HepG2 (cell line): ENCODE measurements at regions not wholly inside any gene's neighbourhood (a gene's known extent, or its start where the extent isn't known, plus 50 kb on each side); places are given as distances from the start of the nearest gene placed in this dataset.
A peak's percentile ranks its signal among the peaks of the same experiment; 100 is the strongest.

Source experiments
- ATAC-seq: fragments of 200-7000 bp; cut with Tn5 transposase; 3 replicates; pipeline ENCODE4 v1.9.1; 2020; ENCODE audit warnings: mild to moderate bottlenecking, moderate library complexity
- BruUV-seq: library from RNA; stranded (reverse); fragments of 400-500 nt; replicated peaks from 2 replicates; lab custom pipeline; 2021; lab: Mats Ljungman, UMichigan
- CTCF ChIA-PET: fragments of 300-600 bp; formaldehyde crosslinking; extraction: SDS; loops from one replicate; lab custom pipeline; 2021; ENCODE audit warnings: low total read pairs, inconsistent platforms, low intra/inter-chr PET ratio; lab: Yijun Ruan, JAX
- POLR2A ChIA-PET: fragments of 350-600 bp; sonication (Branson Sonifier 250); formaldehyde crosslinking; loops from one replicate; lab custom pipeline; 2020; ENCODE audit warnings: antibody characterized with exemption, inconsistent platforms; lab: Yijun Ruan, JAX
- DNase-seq: peaks from one replicate; pipeline ENCODE4 v3.0.0-alpha.2; 2015; ENCODE audit warnings: low spot score
- FAIRE-seq: peaks from 3 replicates; lab custom pipeline; 2011; peaks lifted over from hg19 to GRCh38; lab: Jason Lieb, UNC
- H2AFZ ChIP-seq: one replicate; pipeline ENCODE4 v1.6.1; 2011; ENCODE audit warnings: low read length, inconsistent platforms
- H3K27ac ChIP-seq: fragments of 300-600 bp; 3 replicates; pipeline ENCODE4 v1.8.0; 2011; ENCODE audit warnings: mixed run types, mild to moderate bottlenecking, mixed read lengths, low read length, inconsistent platforms; ENCODE audit not compliant: insufficient read depth; ENCODE audit errors: extremely low read length
- H3K27me3 ChIP-seq, 2 experiments: fragments of 200-600 bp in 1 of 2; 2 replicates in 1 of 2; 3 replicates in 1 of 2; pipeline versions ENCODE4 v1.6.0 to v1.8.0; 2011; ENCODE audit warnings: low read length in 2 of 2, mild to moderate bottlenecking in 2 of 2, moderate library complexity in 2 of 2, inconsistent platforms in 1 of 2; ENCODE audit not compliant: insufficient read depth in 2 of 2, control insufficient read depth in 1 of 2
- H3K36me3 ChIP-seq, 2 experiments: fragments of 200-600 bp in 1 of 2; replicated peaks in 1 of 2; 2 replicates in 1 of 2; 3 replicates in 1 of 2; pipeline versions ENCODE4 v1.5.1 to v1.8.0; 2011; ENCODE audit warnings: low read length in 2 of 2, inconsistent platforms in 1 of 2; ENCODE audit not compliant: insufficient read depth in 2 of 2, control insufficient read depth in 1 of 2
- H3K4me1 ChIP-seq: 2 replicates; pipeline ENCODE4 v1.5.1; 2012; ENCODE audit warnings: low read length, inconsistent platforms; ENCODE audit not compliant: insufficient read depth
- H3K4me2 ChIP-seq: 2 replicates; pipeline ENCODE4 v1.6.0; 2011; ENCODE audit warnings: low read depth, low read length, inconsistent platforms
- H3K4me3 ChIP-seq, 3 experiments: fragments of 200-600 bp in 1 of 3; sonication (generic), shearing (Covaris generic) in 1 of 3; replicated peaks in 1 of 3; 2 replicates each; pipeline ENCODE4 v1.5.1; 2011 to 2016; ENCODE audit warnings: low read length in 3 of 3, inconsistent platforms in 2 of 3, low read depth in 2 of 3, mild to moderate bottlenecking in 2 of 3, control low read depth in 1 of 3, mixed read lengths in 1 of 3; ENCODE audit not compliant: insufficient read depth in 1 of 3
- H3K79me2 ChIP-seq: one replicate; pipeline ENCODE4 v1.6.1; 2011; ENCODE audit warnings: low read length, inconsistent platforms; ENCODE audit not compliant: insufficient read depth
- H3K9ac ChIP-seq: 2 replicates; pipeline ENCODE4 v1.6.0; 2011; ENCODE audit warnings: mild to moderate bottlenecking, low read depth, low read length, inconsistent platforms; ENCODE audit not compliant: insufficient read depth
- H3K9me3 ChIP-seq: 2 replicates; pipeline ENCODE4 v1.5.1; 2012; ENCODE audit warnings: mild to moderate bottlenecking, low read length
- H4K20me1 ChIP-seq: 2 replicates; pipeline ENCODE4 v1.6.0; 2011; ENCODE audit warnings: inconsistent platforms, mild to moderate bottlenecking, low read length, moderate library complexity; ENCODE audit not compliant: insufficient read depth
- ARID5B ChIP-seq: IDR thresholded peaks from 2 replicates; pipeline ENCODE4 v1.4.0; 2020; ENCODE audit warnings: mild to moderate bottlenecking, missing genetic modification reagents
- CENPX ChIP-seq: sonication (generic); formaldehyde crosslinking; IDR thresholded peaks from 2 replicates; pipeline ENCODE4 v1.9.0; 2021; ENCODE audit warnings: mild to moderate bottlenecking, missing genetic modification reagents, moderate library complexity
- ELF1 ChIP-seq: sonication (generic); formaldehyde crosslinking; IDR thresholded peaks from 2 replicates; pipeline ENCODE4 v1.4.0; 2020; ENCODE audit warnings: missing genetic modification reagents
- EP300 ChIP-seq, 3 experiments: sonication (generic) in 1 of 3; formaldehyde crosslinking in 1 of 3; IDR thresholded peaks; 2 replicates each; pipeline versions ENCODE4 v1.5.1 to v1.6.1; 2011 to 2020; ENCODE audit warnings: low read depth in 2 of 3, low read length in 2 of 3, borderline replicate concordance in 1 of 3, improper control_type of control experiment in 1 of 3, mild to moderate bottlenecking in 1 of 3, missing genetic modification reagents in 1 of 3, moderate library complexity in 1 of 3
- HHEX ChIP-seq: IDR thresholded peaks from 2 replicates; pipeline ENCODE4 v1.6.1; 2016; ENCODE audit warnings: control low read depth
- KMT2B ChIP-seq: IDR thresholded peaks from 2 replicates; pipeline ENCODE4 v1.6.1; 2016; ENCODE audit warnings: missing genetic modification reagents, missing compliant biosample characterization
- MEIS2 ChIP-seq: sonication (generic); formaldehyde crosslinking; IDR thresholded peaks from 2 replicates; pipeline ENCODE4 v1.9.0; 2021; ENCODE audit warnings: mild to moderate bottlenecking, missing genetic modification reagents
- NR2F1 ChIP-seq, 2 experiments: fragments of 450-650 bp in 1 of 2; formaldehyde crosslinking in 1 of 2; IDR thresholded peaks; 2 replicates each; pipeline versions ENCODE4 v1.5.0 to v1.6.1; 2016 to 2020; ENCODE audit warnings: mild to moderate bottlenecking in 1 of 2, missing compliant biosample characterization in 1 of 2, missing genetic modification reagents in 1 of 2, moderate library complexity in 1 of 2
- SIN3B ChIP-seq: fragments of 150-350 bp; IDR thresholded peaks from 2 replicates; pipeline ENCODE4 v1.6.1; 2014; ENCODE audit warnings: low read length
- SRSF4 ChIP-seq: fragments of 200-400 bp; formaldehyde crosslinking; IDR thresholded peaks from one replicate; pipeline ENCODE4 v1.6.1; 2018; ENCODE audit warnings: mild to moderate bottlenecking, low read depth, low read length, moderate library complexity; ENCODE audit not compliant: poor library complexity, severe bottlenecking
- TBX3 ChIP-seq: fragments of 450-650 bp; IDR thresholded peaks from 2 replicates; pipeline ENCODE4 v1.6.1; 2017; ENCODE audit warnings: antibody characterized with exemption, mild to moderate bottlenecking, inconsistent platforms, borderline replicate concordance
- TERF1 ChIP-seq: sonication (generic); formaldehyde crosslinking; IDR thresholded peaks from 2 replicates; pipeline ENCODE4 v1.8.0; 2022; ENCODE audit warnings: mild to moderate bottlenecking, missing genetic modification reagents, moderate library complexity
- ZNF687 ChIP-seq: sonication (generic); formaldehyde crosslinking; IDR thresholded peaks from 2 replicates; pipeline ENCODE4 v1.5.1; 2020; ENCODE audit warnings: mild to moderate bottlenecking, missing genetic modification reagents, moderate library complexity
- ZNF768 ChIP-seq: sonication (generic); formaldehyde crosslinking; IDR thresholded peaks from 2 replicates; pipeline ENCODE4 v1.4.0; 2020; ENCODE audit warnings: missing genetic modification reagents
- ZNF850 ChIP-seq: sonication (generic); formaldehyde crosslinking; conservative IDR thresholded peaks from 2 replicates; pipeline ENCODE4 v1.9.0; 2021; ENCODE audit warnings: mild to moderate bottlenecking, missing genetic modification reagents
- WGBS: methylation state at CpG from one replicate; pipeline ENCODE4 v1.1.6; 2017; ENCODE audit warnings: low lambda C conversion rate; 5-methylcytosine and 5-hydroxymethylcytosine counted together
- in situ Hi-C: cut with HindIII; loops from 2 replicates; pipeline ENCODE4 v1.10.0; 2017; ENCODE audit warnings: low pct_unique_long_range_greater_than_20kb; ENCODE audit not compliant: extremely low pct_ligation_motif_present
- intact Hi-C: fragments of 100-400 bp; cut with micrococcal nuclease; formaldehyde crosslinking; loops from one replicate; pipeline ENCODE4 v1.10.0; 2022; ENCODE audit not compliant: unreplicated experiment

- TF ChIP-seq TERF1 (no peak), ZNF768 (peak; percentile 94)
These were observed 80.0 kb downstream of the IRF8 start (continued) for GRCh38 chr16:85978976-85979375.

- CTCF ChIA-PET, result no interaction called here
- DNase-seq (no peak), ATAC-seq (peak; percentile 26; the same call in 1 of the 3 replicates), FAIRE-seq (no peak)
- H3K4me1 ChIP-seq, result peaks cover 16% of the 10 kb centered on the region
- no peak overlapping the region for H3K4me2 ChIP-seq
- BruUV-seq, result no TSS peak
- H3K9ac ChIP-seq, result no peak overlapping the region
- no peak overlapping the region for H3K4me3 ChIP-seq
- WGBS, result 48% methylated on average over 10 of the region's 11 CpGs
- intact Hi-C loops, result no loop called here
- no peak overlapping the region for H2AFZ ChIP-seq
- H3K79me2 ChIP-seq, result no peaks in the 10 kb centered on the region
- no peaks in the 10 kb centered on the region for H3K36me3 ChIP-seq
- H3K9me3 ChIP-seq, result no peaks in the 10 kb centered on the region
- no peaks in the 10 kb centered on the region for H4K20me1 ChIP-seq
- H3K27ac ChIP-seq, result no peak overlapping the region
- in situ Hi-C loops, result no loop called here
- POLR2A ChIA-PET, result no interaction called here
- H3K27me3 ChIP-seq, result peaks cover 0 to 9% of the 10 kb centered on the region in 2 experiments; a peak in 4 of 5 replicates
- TF ChIP-seq ZNF687 (CRISPR knock-in tag) (no peak), CENPX (no peak), TBX3 (no peak), ELF1 (CRISPR knock-in tag) (no peak), SIN3B (no peak), EP300 (IDR thresholded peaks at IDR 0.05; ENCODE audit: low read depth in 2 of 2, low read length in 2 of 2) (no peak), EP300 (CRISPR knock-in tag; IDR thresholded peaks at IDR 0.05; ENCODE audit: borderline replicate concordance) (no peak), HHEX (CRISPR knock-in tag) (no peak), MEIS2 (CRISPR knock-in tag) (no peak), NR2F1 (CRISPR knock-in tag; IDR thresholded peaks at IDR 0.05) (no peak), ARID5B (CRISPR knock-in tag) (no peak), ZNF850 (CRISPR knock-in tag) (no peak), SRSF4 (no peak), KMT2B (no peak)
These were observed 80.6 kb downstream of the IRF8 start for GRCh38 chr16:85979605-85980004.
